GM21825 (cell line): ENCODE measurements at regions not wholly inside any gene's neighbourhood (a gene's known extent, or its start where the extent isn't known, plus 50 kb on each side); places are given as distances from the start of the nearest gene placed in this dataset.

Experiments used
- ATAC-seq: cut with Tn5 transposase; IDR thresholded peaks from one replicate; pipeline ENCODE4 v1.9.1; 2021; ENCODE audit warnings: mild to moderate bottlenecking, moderate library complexity; ENCODE audit not compliant: unreplicated experiment

GRCh38 chr3:55413236-55413635, 73.9 kb downstream of the WNT5A start:
- no peak for ATAC-seq

- no peak for ATAC-seq
These were observed 74.6 kb downstream of the WNT5A start for GRCh38 chr3:55412545-55412944.

GRCh38 chr3:55409806-55410205, 77.3 kb downstream of the WNT5A start:
- no peak for ATAC-seq

GRCh38 chr3:55408193-55408826, 78.8 kb downstream of the WNT5A start:
- no peak for ATAC-seq

GRCh38 chr3:55407426-55407820, 79.7 kb downstream of the WNT5A start:
- no peak for ATAC-seq

- no peak for ATAC-seq
These were observed 80.2 kb downstream of the WNT5A start for GRCh38 chr3:55406696-55407425.

GRCh38 chr3:55405436-55405835, 81.7 kb downstream of the WNT5A start:
- ATAC-seq: no peak

GRCh38 chr3:55402886-55403609, 84.1 kb downstream of the WNT5A start:
- ATAC-seq: no peak

GRCh38 chr3:55380561-55380960, 106.5 kb downstream of the WNT5A start:
- ATAC-seq: no peak

GRCh38 chr3:55376753-55377347, 110.3 kb downstream of the WNT5A start:
- no peak for ATAC-seq

GRCh38 chr3:55373423-55373822, 113.7 kb downstream of the WNT5A start:
- ATAC-seq: no peak

GRCh38 chr3:55370272-55370671, 116.8 kb downstream of the WNT5A start:
- no peak for ATAC-seq

- ATAC-seq: no peak
These were observed 117.8 kb downstream of the WNT5A start for GRCh38 chr3:55369141-55369847.

- ATAC-seq: no peak
These were observed 118.7 kb downstream of the WNT5A start for GRCh38 chr3:55368366-55368765.

GRCh38 chr3:55367384-55367783, 119.7 kb downstream of the WNT5A start:
- ATAC-seq: no peak

- no peak for ATAC-seq
These were observed 122.7 kb downstream of the WNT5A start for GRCh38 chr3:55364421-55364820.

- ATAC-seq: no peak
These were observed 124.7 kb downstream of the WNT5A start for GRCh38 chr3:55362210-55362960.

- ATAC-seq: no peak
These were observed 129.3 kb downstream of the WNT5A start for GRCh38 chr3:55357796-55358195.

- no peak for ATAC-seq
These were observed 134.4 kb downstream of the WNT5A start for GRCh38 chr3:55352668-55353067.

- ATAC-seq: no peak
These were observed 137.3 kb downstream of the WNT5A start for GRCh38 chr3:55349851-55350250.
